GF-D8 (cell line): ENCODE measurements at regions not wholly inside any gene's neighbourhood (a gene's known extent, or its start where the extent isn't known, plus 50 kb on each side); places are given as distances from the start of the nearest gene placed in this dataset.
"Not testable (repeated sequence)": the region's sequence is repeated elsewhere in the genome, so short reads cannot be mapped to it uniquely, and the experiment has no call there.

Experiments
- DNase-seq: peaks from one replicate; lab custom pipeline; 2025; lab: John Stamatoyannopoulos, UW

- no peak for DNase-seq
Measured at GRCh38 chr4:159743971-159744370, 641.1 kb downstream of the RAPGEF2 start.

GRCh38 chr4:159747983-159748382 is 645.1 kb downstream of the RAPGEF2 start:
- DNase-seq = no peak

- DNase-seq = no peak
Measured at GRCh38 chr4:159748834-159749444, 646.1 kb downstream of the RAPGEF2 start.

- no peak for DNase-seq
Measured at GRCh38 chr4:159757499-159757898, 654.6 kb downstream of the RAPGEF2 start.

- DNase-seq = no peak
Measured at GRCh38 chr4:159758061-159758460, 655.2 kb downstream of the RAPGEF2 start.

GRCh38 chr4:159762672-159763071 is 659.8 kb downstream of the RAPGEF2 start:
- no peak for DNase-seq

- no peak for DNase-seq
Measured at GRCh38 chr4:159764343-159764952, 661.6 kb downstream of the RAPGEF2 start.

- no peak for DNase-seq
Measured at GRCh38 chr4:159765382-159765781, 662.5 kb downstream of the RAPGEF2 start.

GRCh38 chr4:159766241-159766640 is 663.4 kb downstream of the RAPGEF2 start:
- DNase-seq = no peak

GRCh38 chr4:159767406-159767805 is 664.5 kb downstream of the RAPGEF2 start:
- no peak for DNase-seq

GRCh38 chr4:159768016-159768415 is 665.1 kb downstream of the RAPGEF2 start:
- no peak for DNase-seq

- DNase-seq = no peak
Measured at GRCh38 chr4:159770401-159770800, 667.5 kb downstream of the RAPGEF2 start.

GRCh38 chr4:159770969-159771368 is 668.1 kb downstream of the RAPGEF2 start:
- no peak for DNase-seq

- DNase-seq = no peak
Measured at GRCh38 chr4:159776961-159777360, 674.1 kb downstream of the RAPGEF2 start.

- no peak for DNase-seq
Measured at GRCh38 chr4:159777689-159778088, 674.8 kb downstream of the RAPGEF2 start.

GRCh38 chr4:159778298-159778697 is 675.4 kb downstream of the RAPGEF2 start:
- DNase-seq = no peak

GRCh38 chr4:159779716-159780115 is 676.8 kb downstream of the RAPGEF2 start:
- no peak for DNase-seq

GRCh38 chr4:159780196-159780922 is 677.5 kb downstream of the RAPGEF2 start:
- DNase-seq = no peak

- DNase-seq = no peak
Measured at GRCh38 chr4:159787901-159788300, 685.0 kb downstream of the RAPGEF2 start.

- no peak for DNase-seq
Measured at GRCh38 chr4:159791334-159791733, 688.5 kb downstream of the RAPGEF2 start.

GRCh38 chr4:159804592-159804991 is 701.7 kb downstream of the RAPGEF2 start:
- DNase-seq = not testable (repeated sequence)

GRCh38 chr4:159823743-159824142 is 720.9 kb downstream of the RAPGEF2 start:
- no peak for DNase-seq

GRCh38 chr4:159828687-159829086 is 725.8 kb downstream of the RAPGEF2 start:
- no peak for DNase-seq
